ENCODE measurements at regions not wholly inside any gene's neighbourhood (a gene's known extent, or its start where the extent isn't known, plus 50 kb on each side); places are given as distances from the start of the nearest gene placed in this dataset.

DNA sequence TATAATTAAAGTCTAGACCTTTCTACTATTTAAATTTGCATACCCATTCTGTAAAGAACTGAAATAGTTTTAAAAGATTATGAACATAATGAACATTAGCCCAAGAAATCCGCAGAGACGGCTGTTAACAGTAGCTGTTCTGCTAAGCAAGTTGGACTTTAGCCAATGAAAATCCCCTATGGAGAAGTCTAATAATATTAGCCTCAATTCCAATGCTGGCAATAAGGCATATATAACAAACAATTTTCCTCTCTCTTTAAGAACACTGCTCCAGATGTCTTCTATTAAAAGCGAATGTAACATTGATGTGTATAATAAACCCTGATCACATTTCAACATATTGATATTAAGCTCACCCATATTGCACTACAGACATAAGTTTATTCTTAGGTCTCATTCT lies 221.3 kb upstream of the KCTD3 start:
- no peak for TF ChIP-seq EZH2 (IDR thresholded peaks at IDR 0.05; ENCODE audit: borderline replicate concordance, control insufficient read depth, low read depth, low read length)
- TF ChIP-seq, protein P1, sequence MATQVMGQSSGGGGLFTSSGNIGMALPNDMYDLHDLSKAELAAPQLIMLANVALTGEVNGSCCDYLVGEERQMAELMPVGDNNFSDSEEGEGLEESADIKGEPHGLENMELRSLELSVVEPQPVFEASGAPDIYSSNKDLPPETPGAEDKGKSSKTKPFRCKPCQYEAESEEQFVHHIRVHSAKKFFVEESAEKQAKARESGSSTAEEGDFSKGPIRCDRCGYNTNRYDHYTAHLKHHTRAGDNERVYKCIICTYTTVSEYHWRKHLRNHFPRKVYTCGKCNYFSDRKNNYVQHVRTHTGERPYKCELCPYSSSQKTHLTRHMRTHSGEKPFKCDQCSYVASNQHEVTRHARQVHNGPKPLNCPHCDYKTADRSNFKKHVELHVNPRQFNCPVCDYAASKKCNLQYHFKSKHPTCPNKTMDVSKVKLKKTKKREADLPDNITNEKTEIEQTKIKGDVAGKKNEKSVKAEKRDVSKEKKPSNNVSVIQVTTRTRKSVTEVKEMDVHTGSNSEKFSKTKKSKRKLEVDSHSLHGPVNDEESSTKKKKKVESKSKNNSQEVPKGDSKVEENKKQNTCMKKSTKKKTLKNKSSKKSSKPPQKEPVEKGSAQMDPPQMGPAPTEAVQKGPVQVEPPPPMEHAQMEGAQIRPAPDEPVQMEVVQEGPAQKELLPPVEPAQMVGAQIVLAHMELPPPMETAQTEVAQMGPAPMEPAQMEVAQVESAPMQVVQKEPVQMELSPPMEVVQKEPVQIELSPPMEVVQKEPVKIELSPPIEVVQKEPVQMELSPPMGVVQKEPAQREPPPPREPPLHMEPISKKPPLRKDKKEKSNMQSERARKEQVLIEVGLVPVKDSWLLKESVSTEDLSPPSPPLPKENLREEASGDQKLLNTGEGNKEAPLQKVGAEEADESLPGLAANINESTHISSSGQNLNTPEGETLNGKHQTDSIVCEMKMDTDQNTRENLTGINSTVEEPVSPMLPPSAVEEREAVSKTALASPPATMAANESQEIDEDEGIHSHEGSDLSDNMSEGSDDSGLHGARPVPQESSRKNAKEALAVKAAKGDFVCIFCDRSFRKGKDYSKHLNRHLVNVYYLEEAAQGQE (IDR thresholded peaks at IDR 0.05; ENCODE audit: low read depth, low read length): no peak
- TF ChIP-seq, protein P2, sequence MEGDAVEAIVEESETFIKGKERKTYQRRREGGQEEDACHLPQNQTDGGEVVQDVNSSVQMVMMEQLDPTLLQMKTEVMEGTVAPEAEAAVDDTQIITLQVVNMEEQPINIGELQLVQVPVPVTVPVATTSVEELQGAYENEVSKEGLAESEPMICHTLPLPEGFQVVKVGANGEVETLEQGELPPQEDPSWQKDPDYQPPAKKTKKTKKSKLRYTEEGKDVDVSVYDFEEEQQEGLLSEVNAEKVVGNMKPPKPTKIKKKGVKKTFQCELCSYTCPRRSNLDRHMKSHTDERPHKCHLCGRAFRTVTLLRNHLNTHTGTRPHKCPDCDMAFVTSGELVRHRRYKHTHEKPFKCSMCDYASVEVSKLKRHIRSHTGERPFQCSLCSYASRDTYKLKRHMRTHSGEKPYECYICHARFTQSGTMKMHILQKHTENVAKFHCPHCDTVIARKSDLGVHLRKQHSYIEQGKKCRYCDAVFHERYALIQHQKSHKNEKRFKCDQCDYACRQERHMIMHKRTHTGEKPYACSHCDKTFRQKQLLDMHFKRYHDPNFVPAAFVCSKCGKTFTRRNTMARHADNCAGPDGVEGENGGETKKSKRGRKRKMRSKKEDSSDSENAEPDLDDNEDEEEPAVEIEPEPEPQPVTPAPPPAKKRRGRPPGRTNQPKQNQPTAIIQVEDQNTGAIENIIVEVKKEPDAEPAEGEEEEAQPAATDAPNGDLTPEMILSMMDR (IDR thresholded peaks at IDR 0.05 in 2 of 3, conservative IDR thresholded peaks at IDR 0.05 in 1 of 3; ENCODE audit: control insufficient read depth in 2 of 3, extremely low read depth in 1 of 3, insufficient read depth in 1 of 3, low read depth in 3 of 3, low read length in 3 of 3): no peak
- TF ChIP-seq FOXM1 (IDR thresholded peaks at IDR 0.05; ENCODE audit: low read depth, low read length): no peak
- no peak for TF ChIP-seq RAD21 (IDR thresholded peaks at IDR 0.05; ENCODE audit: insufficient read depth, low read depth, low read length)
- TF ChIP-seq, protein P3, sequence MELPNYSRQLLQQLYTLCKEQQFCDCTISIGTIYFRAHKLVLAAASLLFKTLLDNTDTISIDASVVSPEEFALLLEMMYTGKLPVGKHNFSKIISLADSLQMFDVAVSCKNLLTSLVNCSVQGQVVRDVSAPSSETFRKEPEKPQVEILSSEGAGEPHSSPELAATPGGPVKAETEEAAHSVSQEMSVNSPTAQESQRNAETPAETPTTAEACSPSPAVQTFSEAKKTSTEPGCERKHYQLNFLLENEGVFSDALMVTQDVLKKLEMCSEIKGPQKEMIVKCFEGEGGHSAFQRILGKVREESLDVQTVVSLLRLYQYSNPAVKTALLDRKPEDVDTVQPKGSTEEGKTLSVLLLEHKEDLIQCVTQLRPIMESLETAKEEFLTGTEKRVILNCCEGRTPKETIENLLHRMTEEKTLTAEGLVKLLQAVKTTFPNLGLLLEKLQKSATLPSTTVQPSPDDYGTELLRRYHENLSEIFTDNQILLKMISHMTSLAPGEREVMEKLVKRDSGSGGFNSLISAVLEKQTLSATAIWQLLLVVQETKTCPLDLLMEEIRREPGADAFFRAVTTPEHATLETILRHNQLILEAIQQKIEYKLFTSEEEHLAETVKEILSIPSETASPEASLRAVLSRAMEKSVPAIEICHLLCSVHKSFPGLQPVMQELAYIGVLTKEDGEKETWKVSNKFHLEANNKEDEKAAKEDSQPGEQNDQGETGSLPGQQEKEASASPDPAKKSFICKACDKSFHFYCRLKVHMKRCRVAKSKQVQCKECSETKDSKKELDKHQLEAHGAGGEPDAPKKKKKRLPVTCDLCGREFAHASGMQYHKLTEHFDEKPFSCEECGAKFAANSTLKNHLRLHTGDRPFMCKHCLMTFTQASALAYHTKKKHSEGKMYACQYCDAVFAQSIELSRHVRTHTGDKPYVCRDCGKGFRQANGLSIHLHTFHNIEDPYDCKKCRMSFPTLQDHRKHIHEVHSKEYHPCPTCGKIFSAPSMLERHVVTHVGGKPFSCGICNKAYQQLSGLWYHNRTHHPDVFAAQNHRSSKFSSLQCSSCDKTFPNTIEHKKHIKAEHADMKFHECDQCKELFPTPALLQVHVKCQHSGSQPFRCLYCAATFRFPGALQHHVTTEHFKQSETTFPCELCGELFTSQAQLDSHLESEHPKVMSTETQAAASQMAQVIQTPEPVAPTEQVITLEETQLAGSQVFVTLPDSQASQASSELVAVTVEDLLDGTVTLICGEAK (IDR thresholded peaks at IDR 0.05; ENCODE audit: borderline replicate concordance): no peak
- no peak for TF ChIP-seq CEBPB (IDR thresholded peaks at IDR 0.05; ENCODE audit: borderline replicate concordance in 1 of 2, low read depth in 2 of 2, low read length in 2 of 2)
- TF ChIP-seq GABPA (IDR thresholded peaks at IDR 0.05; ENCODE audit: low read depth): no peak
- no peak for TF ChIP-seq NRF1 (conservative IDR thresholded peaks at IDR 0.05; ENCODE audit: low read depth, low read length)
